ES-I3 (cell line): ENCODE measurements at regions not wholly inside any gene's neighbourhood (a gene's known extent, or its start where the extent isn't known, plus 50 kb on each side); places are given as distances from the start of the nearest gene placed in this dataset.
"Not testable (repeated sequence)": the region's sequence is repeated elsewhere in the genome, so short reads cannot be mapped to it uniquely, and the experiment has no call there.

Source experiments
- H3K36me3 ChIP-seq: 2 replicates; pipeline ENCODE4 v1.6.1; 2013; ENCODE audit warnings: mild to moderate bottlenecking, low read length, control low read depth, moderate library complexity; ENCODE audit not compliant: insufficient read depth
- H3K4me1 ChIP-seq: 2 replicates; pipeline ENCODE4 v1.6.1; 2013; ENCODE audit warnings: mild to moderate bottlenecking, control low read depth, low read length; ENCODE audit not compliant: insufficient read depth
- H3K9ac ChIP-seq: 2 replicates; pipeline ENCODE4 v1.6.1; 2013; ENCODE audit warnings: low read depth, mild to moderate bottlenecking, low read length, moderate library complexity
- H3K9me3 ChIP-seq: 2 replicates; pipeline ENCODE4 v1.6.1; 2013; ENCODE audit warnings: mild to moderate bottlenecking, low read length, moderate library complexity; ENCODE audit not compliant: control insufficient read depth, insufficient read depth

GRCh38 chr21:18857606-18858005 is 454.0 kb upstream of the TMPRSS15 start:
- H3K36me3 ChIP-seq: not testable (repeated sequence)

GRCh38 chr21:18869104-18869503 is 465.5 kb upstream of the TMPRSS15 start:
- Histone ChIP-seq H3K36me3 (no peaks in the 10 kb centered on the region), H3K4me1 (no peaks in the 10 kb centered on the region), H3K9ac (no peak overlapping the region), H3K9me3 (no peaks in the 10 kb centered on the region)

More at GRCh38 chr21:18857606-18858005, 454.0 kb upstream of the TMPRSS15 start:
- not testable (repeated sequence) for H3K9ac ChIP-seq, H3K9me3 ChIP-seq, H3K4me1 ChIP-seq

- no peak overlapping the region for H3K9ac ChIP-seq
- H3K9me3 ChIP-seq: peaks cover 5% of the 10 kb centered on the region; the same call in 1 of the 2 replicates
- H3K36me3 ChIP-seq: no peaks in the 10 kb centered on the region
- no peaks in the 10 kb centered on the region for H3K4me1 ChIP-seq
These were observed 474.3 kb upstream of the TMPRSS15 start for GRCh38 chr21:18877917-18878316.

GRCh38 chr21:18887922-18888602 is 484.5 kb upstream of the TMPRSS15 start:
- H3K9ac ChIP-seq: no peak overlapping the region
- no peaks in the 10 kb centered on the region for H3K36me3 ChIP-seq
- H3K4me1 ChIP-seq: no peaks in the 10 kb centered on the region
- peaks cover 5% of the 10 kb centered on the region; the same call in 1 of the 2 replicates for H3K9me3 ChIP-seq

GRCh38 chr21:18893406-18893805 is 489.8 kb upstream of the TMPRSS15 start:
- H3K9me3 ChIP-seq: no peaks in the 10 kb centered on the region

GRCh38 chr21:18894387-18894786 is 490.8 kb upstream of the TMPRSS15 start:
- Histone ChIP-seq H3K36me3 (no peaks in the 10 kb centered on the region), H3K9ac (no peak overlapping the region), H3K4me1 (peaks cover 2% of the 10 kb centered on the region; the same call in 1 of the 2 replicates), H3K9me3 (no peaks in the 10 kb centered on the region)

More at GRCh38 chr21:18893406-18893805, 489.8 kb upstream of the TMPRSS15 start:
- no peaks in the 10 kb centered on the region for H3K36me3 ChIP-seq
- H3K9ac ChIP-seq: no peak overlapping the region
- H3K4me1 ChIP-seq: no peaks in the 10 kb centered on the region

- no peak overlapping the region for H3K9ac ChIP-seq
- peaks cover 5% of the 10 kb centered on the region; the same call in 1 of the 2 replicates for H3K4me1 ChIP-seq
- no peaks in the 10 kb centered on the region for H3K9me3 ChIP-seq
- no peaks in the 10 kb centered on the region for H3K36me3 ChIP-seq
These were observed 495.7 kb upstream of the TMPRSS15 start for GRCh38 chr21:18899261-18899660.

GRCh38 chr21:18902660-18903059 is 499.1 kb upstream of the TMPRSS15 start:
- H3K4me1 ChIP-seq: peaks cover 5% of the 10 kb centered on the region; the same call in 1 of the 2 replicates
- H3K36me3 ChIP-seq: no peaks in the 10 kb centered on the region
- H3K9me3 ChIP-seq: no peaks in the 10 kb centered on the region

GRCh38 chr21:18907076-18907475 is 503.5 kb upstream of the TMPRSS15 start:
- no peaks in the 10 kb centered on the region for H3K9me3 ChIP-seq
- no peaks in the 10 kb centered on the region for H3K36me3 ChIP-seq
- no peak overlapping the region for H3K9ac ChIP-seq
- no peaks in the 10 kb centered on the region for H3K4me1 ChIP-seq

More at GRCh38 chr21:18902660-18903059, 499.1 kb upstream of the TMPRSS15 start:
- H3K9ac ChIP-seq: no peak overlapping the region

- Histone ChIP-seq H3K9me3 (no peaks in the 10 kb centered on the region), H3K9ac (no peak overlapping the region), H3K36me3 (no peaks in the 10 kb centered on the region), H3K4me1 (no peaks in the 10 kb centered on the region)
These were observed 505.1 kb upstream of the TMPRSS15 start for GRCh38 chr21:18908641-18909040.

GRCh38 chr21:18913914-18914313 is 510.3 kb upstream of the TMPRSS15 start:
- Histone ChIP-seq H3K36me3 (no peaks in the 10 kb centered on the region), H3K9me3 (no peaks in the 10 kb centered on the region), H3K9ac (no peak overlapping the region), H3K4me1 (no peaks in the 10 kb centered on the region)

GRCh38 chr21:18914570-18914969 is 511.0 kb upstream of the TMPRSS15 start:
- Histone ChIP-seq H3K36me3 (no peaks in the 10 kb centered on the region), H3K9me3 (no peaks in the 10 kb centered on the region), H3K9ac (no peak overlapping the region), H3K4me1 (no peaks in the 10 kb centered on the region)

GRCh38 chr21:18917622-18918021 is 514.0 kb upstream of the TMPRSS15 start:
- peaks cover 5% of the 10 kb centered on the region; the same call in 1 of the 2 replicates for H3K4me1 ChIP-seq
- no peak overlapping the region for H3K9ac ChIP-seq
- H3K9me3 ChIP-seq: peaks cover 3% of the 10 kb centered on the region; the same call in 1 of the 2 replicates
- H3K36me3 ChIP-seq: no peaks in the 10 kb centered on the region

GRCh38 chr21:18931237-18931636 is 527.7 kb upstream of the TMPRSS15 start:
- H3K9me3 ChIP-seq: no peaks in the 10 kb centered on the region; the same call in 1 of the 2 replicates
- no peak overlapping the region for H3K9ac ChIP-seq
- no peaks in the 10 kb centered on the region for H3K4me1 ChIP-seq
- H3K36me3 ChIP-seq: no peaks in the 10 kb centered on the region

GRCh38 chr21:18937337-18937736 is 533.8 kb upstream of the TMPRSS15 start:
- no peaks in the 10 kb centered on the region for H3K9me3 ChIP-seq
- no peaks in the 10 kb centered on the region for H3K4me1 ChIP-seq
- H3K36me3 ChIP-seq: no peaks in the 10 kb centered on the region
- H3K9ac ChIP-seq: no peak overlapping the region
